Cardiac fibroblast (primary cell): ENCODE measurements at regions not wholly inside any gene's neighbourhood (a gene's known extent, or its start where the extent isn't known, plus 50 kb on each side); places are given as distances from the start of the nearest gene placed in this dataset.

Source experiments
- DNase-seq, 2 donors: peaks; one replicate each; pipeline versions ENCODE4 v3.0.0 to v3.0.0-alpha.2; 2010; ENCODE audit warnings: low read depth in 2 of 2
- H3K4me3 ChIP-seq, 2 donors: replicated peaks in 1 of 2; 1 replicate in 1 of 2; 2 replicates in 1 of 2; pipeline ENCODE4 v1.5.1; 2011; ENCODE audit warnings: low read depth in 2 of 2, low read length in 2 of 2, mild to moderate bottlenecking in 2 of 2, moderate library complexity in 1 of 2
- TF ChIP-seq, protein P1 (sequence below): IDR thresholded peaks from one replicate; pipeline ENCODE4 v1.5.1; 2011; ENCODE audit warnings: low read depth, mild to moderate bottlenecking, low read length, inconsistent platforms

DNA sequence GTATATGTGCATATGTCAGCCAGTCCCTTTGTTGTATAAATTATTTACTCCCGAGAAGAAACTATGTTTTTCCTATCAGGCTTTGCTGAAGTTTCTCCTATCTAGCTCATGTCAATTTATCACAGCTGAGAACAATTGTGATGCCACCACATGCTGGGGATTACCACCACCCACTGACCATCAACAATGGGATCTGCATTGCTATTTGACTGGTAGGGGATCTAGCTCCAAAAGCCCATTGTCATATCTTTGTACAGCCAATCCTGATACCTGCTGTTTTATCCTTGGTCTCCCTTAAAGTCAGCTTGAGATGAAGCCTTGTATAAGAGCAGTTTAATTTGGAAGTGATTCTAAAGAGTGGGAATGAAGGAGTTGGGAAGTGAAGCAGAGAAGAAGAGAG lies 53.9 kb upstream of the KCNN2 start:
- no peak overlapping the region for H3K4me3 ChIP-seq
- TF ChIP-seq, protein P1, sequence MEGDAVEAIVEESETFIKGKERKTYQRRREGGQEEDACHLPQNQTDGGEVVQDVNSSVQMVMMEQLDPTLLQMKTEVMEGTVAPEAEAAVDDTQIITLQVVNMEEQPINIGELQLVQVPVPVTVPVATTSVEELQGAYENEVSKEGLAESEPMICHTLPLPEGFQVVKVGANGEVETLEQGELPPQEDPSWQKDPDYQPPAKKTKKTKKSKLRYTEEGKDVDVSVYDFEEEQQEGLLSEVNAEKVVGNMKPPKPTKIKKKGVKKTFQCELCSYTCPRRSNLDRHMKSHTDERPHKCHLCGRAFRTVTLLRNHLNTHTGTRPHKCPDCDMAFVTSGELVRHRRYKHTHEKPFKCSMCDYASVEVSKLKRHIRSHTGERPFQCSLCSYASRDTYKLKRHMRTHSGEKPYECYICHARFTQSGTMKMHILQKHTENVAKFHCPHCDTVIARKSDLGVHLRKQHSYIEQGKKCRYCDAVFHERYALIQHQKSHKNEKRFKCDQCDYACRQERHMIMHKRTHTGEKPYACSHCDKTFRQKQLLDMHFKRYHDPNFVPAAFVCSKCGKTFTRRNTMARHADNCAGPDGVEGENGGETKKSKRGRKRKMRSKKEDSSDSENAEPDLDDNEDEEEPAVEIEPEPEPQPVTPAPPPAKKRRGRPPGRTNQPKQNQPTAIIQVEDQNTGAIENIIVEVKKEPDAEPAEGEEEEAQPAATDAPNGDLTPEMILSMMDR: no peak
- no peak for DNase-seq

DNA sequence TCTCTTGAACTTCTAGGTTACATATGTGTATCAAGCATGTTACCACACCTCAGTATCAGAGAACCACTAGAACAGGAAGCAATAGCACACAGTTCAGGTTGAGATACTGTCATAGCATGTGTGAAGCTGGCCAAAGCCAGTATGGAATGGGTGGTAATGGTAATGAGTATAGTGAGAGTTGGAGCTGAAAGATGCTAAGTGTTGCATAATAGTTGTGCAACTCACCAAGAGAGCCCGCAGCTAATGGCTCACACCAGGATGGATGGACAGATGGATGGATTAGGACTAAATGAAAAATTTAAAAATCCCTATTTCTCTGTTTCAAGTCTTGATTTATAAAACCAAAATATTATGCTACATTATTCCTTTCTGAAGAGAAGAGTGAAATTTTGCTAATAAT lies 53.4 kb upstream of the KCNN2 start:
- H3K4me3 ChIP-seq: no peak overlapping the region
- DNase-seq: no peak
- TF ChIP-seq, protein P1: no peak

DNA sequence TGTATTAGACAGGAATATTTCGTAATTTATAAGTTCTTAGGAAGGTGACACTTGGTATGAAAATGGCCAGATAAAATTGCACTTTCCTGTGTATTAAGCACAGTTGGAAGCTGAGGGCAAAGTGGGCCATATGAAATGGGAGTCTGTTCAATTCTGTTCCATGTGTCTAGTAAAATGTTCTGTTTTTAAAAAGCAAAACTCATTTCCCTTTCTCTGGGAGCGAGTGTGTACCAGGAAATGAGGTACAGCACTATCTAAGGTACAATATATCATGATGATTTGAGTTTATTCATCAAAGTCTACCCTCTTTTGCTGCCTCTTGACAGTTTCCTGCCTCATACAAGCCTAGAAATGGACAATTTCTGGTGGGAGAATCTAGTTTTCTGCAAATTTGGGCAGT lies 51.2 kb upstream of the KCNN2 start:
- H3K4me3 ChIP-seq: no peak overlapping the region
- TF ChIP-seq, protein P1: no peak
- no peak for DNase-seq

DNA sequence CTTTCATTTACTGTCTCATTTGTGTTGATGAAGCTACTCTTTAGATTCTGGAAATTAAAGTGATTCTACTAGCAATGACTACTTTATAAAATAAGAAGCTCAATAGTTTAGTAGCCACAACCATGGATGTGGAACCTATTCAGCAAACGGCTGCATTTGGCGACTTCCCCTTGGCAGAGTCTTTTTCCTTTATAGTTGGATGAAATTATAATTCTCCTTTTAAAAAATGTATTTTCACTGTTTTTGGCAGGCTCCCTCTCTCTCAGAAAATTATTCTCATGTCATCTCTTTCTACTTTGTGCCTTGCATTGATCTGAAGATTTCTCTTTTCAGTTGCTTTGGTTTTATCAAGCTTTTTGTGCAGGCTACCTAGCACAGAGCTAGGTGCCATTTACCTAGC lies 50.6 kb upstream of the KCNN2 start:
- TF ChIP-seq, protein P1: no peak
- no peak overlapping the region for H3K4me3 ChIP-seq
- no peak for DNase-seq

DNA sequence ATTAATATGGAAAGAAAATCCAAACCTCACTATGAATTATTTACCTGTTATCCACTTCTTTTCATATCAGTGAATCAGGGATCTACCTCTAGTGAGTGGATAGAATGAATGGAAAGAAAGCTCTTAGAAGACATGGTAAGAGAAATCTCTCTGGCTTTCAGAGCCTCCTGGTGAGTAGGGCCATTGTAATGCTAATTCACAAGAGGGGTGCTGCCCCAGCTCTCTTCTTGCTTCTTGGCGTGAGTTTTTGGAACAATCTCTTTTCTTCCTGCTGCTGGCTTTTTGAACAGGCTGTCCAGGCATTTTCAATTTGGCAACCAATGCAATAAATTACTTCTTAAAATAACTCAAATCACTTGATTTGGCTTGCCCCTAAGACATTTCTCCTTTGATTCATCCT lies 49.9 kb upstream of the KCNN2 start:
- TF ChIP-seq, protein P1: no peak
- no peak overlapping the region for H3K4me3 ChIP-seq
- DNase-seq: no peak
